HCT116 (cell line): ENCODE measurements at regions not wholly inside any gene's neighbourhood (a gene's known extent, or its start where the extent isn't known, plus 50 kb on each side); places are given as distances from the start of the nearest gene placed in this dataset.

Experiments
- FOSL1 ChIP-seq: IDR thresholded peaks from 2 replicates; pipeline ENCODE4 v1.6.1; 2012; ENCODE audit warnings: low read depth
- JUND ChIP-seq: IDR thresholded peaks from 2 replicates; pipeline ENCODE4 v1.6.1; 2012
- RAD21 ChIP-seq: IDR thresholded peaks from 2 replicates; pipeline ENCODE4 v1.6.1; 2012; ENCODE audit warnings: low read depth, mild to moderate bottlenecking
- TF ChIP-seq, protein P1 (sequence below), 3 experiments: fragments of 200-600 bp in 1 of 3; sonication (generic) in 1 of 3; IDR thresholded peaks in 2 of 3; conservative IDR thresholded peaks in 1 of 3; 2 replicates each; pipeline ENCODE4 v1.5.1; 2012 to 2017; ENCODE audit warnings: low read depth in 2 of 3, low read length in 2 of 3, antibody characterized with exemption in 1 of 3, borderline replicate concordance in 1 of 3, control low read depth in 1 of 3, mild to moderate bottlenecking in 1 of 3, mixed read lengths in 1 of 3, mixed run types in 1 of 3, moderate library complexity in 1 of 3; ENCODE audit not compliant: insufficient read depth in 1 of 3

DNA sequence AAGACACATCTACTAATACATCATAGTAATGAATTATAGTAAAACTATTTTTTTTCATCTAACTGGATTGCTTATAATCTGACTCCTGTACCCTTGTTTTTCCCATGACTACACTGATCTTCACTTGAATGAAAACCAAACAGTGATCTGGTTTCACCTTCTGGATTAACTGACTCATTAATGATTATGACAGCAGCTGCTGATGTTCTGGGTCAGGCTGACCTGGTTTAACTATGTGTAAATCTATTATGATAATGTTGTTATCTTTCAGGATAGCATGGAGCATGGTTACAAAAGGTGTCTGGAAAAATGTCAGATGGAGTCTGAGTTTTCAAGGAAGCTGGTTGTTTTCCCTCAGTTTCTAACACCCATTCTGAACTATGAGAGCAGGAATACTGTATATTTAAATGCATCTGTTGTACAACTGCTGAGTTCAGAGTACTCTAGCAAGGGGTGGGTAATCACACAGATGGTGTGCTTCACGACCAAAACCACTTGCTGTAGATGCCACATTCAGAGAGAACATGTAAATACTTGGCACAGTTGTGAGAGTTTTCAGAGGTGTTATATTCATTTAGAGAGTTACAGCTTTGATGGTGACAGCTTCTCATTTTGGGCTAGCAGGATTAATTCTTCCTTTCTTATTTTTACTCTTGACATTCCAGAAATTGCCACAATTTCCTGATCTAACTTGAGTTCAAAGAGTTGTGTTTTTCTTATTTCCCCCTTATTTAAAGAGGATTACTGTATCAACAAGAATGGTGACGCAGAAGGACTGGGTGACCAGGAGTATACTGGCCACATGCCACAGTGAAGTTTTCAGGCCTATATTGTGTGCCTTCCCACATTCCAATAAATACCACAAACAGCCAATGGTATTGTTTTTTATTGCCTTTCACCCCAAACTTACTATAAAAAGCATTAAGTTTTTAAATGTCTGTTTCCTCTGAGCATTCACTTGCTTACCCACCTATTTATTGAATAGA lies 249.7 kb upstream of the TET2 start:
- TF ChIP-seq JUND = no peak
- no peak for TF ChIP-seq FOSL1
- TF ChIP-seq RAD21 = no peak
- TF ChIP-seq, protein P1, sequence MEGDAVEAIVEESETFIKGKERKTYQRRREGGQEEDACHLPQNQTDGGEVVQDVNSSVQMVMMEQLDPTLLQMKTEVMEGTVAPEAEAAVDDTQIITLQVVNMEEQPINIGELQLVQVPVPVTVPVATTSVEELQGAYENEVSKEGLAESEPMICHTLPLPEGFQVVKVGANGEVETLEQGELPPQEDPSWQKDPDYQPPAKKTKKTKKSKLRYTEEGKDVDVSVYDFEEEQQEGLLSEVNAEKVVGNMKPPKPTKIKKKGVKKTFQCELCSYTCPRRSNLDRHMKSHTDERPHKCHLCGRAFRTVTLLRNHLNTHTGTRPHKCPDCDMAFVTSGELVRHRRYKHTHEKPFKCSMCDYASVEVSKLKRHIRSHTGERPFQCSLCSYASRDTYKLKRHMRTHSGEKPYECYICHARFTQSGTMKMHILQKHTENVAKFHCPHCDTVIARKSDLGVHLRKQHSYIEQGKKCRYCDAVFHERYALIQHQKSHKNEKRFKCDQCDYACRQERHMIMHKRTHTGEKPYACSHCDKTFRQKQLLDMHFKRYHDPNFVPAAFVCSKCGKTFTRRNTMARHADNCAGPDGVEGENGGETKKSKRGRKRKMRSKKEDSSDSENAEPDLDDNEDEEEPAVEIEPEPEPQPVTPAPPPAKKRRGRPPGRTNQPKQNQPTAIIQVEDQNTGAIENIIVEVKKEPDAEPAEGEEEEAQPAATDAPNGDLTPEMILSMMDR (IDR thresholded peaks at IDR 0.05 in 2 of 3, conservative IDR thresholded peaks at IDR 0.05 in 1 of 3; ENCODE audit: borderline replicate concordance in 1 of 3, insufficient read depth in 1 of 3, low read depth in 2 of 3, low read length in 2 of 3) = no peak
